CD4-positive, alpha-beta T cell treated with Interleukin-15 for 1 hour (primary cell): ENCODE measurements at regions not wholly inside any gene's neighbourhood (a gene's known extent, or its start where the extent isn't known, plus 50 kb on each side); places are given as distances from the start of the nearest gene placed in this dataset.
"Not testable (repeated sequence)": the region's sequence is repeated elsewhere in the genome, so short reads cannot be mapped to it uniquely, and the experiment has no call there.

Experiments
- DNase-seq: peaks from one replicate; pipeline ENCODE4 v3.0.0-alpha.2; 2020

- peak; percentile 75 for DNase-seq
These were observed 57.8 kb upstream of the NBPF8 start for GRCh38 chr1:120357046-120357445.

DNA sequence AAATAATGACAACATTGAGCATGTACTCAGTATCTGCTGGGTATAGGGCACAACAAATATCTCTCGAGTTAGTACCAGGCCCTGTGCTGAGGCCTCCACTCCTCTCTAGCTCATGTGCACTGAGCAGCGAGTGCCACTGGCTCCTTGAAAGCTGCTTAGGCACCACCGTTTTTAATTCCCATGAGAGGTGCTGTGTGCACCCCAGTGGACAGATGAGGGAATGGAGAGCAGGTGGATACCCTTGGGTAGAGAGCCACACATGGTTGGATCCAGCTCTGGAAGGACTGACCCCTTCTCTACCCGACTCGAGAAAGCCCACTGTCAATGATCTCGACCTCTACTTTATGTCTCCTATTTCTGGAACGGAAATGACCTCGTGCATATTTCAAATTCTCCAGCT, 58.7 kb upstream of the NBPF8 start:
- DNase-seq = peak; percentile 45

DNA sequence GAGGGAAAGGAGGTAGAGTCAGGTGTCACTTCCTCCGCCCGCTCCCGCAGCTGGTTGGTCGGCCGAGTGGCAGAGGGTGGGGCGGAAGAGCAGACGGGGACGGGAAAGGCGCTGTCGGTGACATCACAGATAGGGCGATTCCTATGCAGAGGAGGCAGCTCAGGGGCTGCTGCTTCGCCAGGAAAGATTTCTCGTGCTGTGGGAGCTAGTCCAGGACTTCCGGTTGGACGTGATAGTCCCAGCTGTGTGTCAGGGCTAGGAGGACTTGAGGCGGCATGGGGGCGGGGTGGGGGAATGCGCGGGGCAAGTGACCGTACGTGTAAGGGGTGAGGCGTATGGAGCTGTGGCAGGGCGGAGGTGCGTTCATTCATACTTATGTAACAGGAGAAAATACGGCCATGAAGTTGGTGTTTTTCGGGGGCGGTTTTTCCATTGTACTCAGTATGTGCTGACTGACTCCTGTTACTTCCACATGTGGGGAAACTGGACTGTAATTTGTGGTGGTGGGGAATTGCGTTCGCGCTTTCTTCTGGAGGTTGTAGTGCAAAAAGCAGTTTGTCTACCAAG, 60.1 kb upstream of the NBPF8 start:
- peak; percentile 70 for DNase-seq

GRCh38 chr1:120342231-120343073, 72.4 kb upstream of the NBPF8 start:
- DNase-seq = peak; percentile 20

- peak; percentile 19 for DNase-seq
These were observed 73.1 kb upstream of the NBPF8 start for GRCh38 chr1:120341756-120342155.

DNA sequence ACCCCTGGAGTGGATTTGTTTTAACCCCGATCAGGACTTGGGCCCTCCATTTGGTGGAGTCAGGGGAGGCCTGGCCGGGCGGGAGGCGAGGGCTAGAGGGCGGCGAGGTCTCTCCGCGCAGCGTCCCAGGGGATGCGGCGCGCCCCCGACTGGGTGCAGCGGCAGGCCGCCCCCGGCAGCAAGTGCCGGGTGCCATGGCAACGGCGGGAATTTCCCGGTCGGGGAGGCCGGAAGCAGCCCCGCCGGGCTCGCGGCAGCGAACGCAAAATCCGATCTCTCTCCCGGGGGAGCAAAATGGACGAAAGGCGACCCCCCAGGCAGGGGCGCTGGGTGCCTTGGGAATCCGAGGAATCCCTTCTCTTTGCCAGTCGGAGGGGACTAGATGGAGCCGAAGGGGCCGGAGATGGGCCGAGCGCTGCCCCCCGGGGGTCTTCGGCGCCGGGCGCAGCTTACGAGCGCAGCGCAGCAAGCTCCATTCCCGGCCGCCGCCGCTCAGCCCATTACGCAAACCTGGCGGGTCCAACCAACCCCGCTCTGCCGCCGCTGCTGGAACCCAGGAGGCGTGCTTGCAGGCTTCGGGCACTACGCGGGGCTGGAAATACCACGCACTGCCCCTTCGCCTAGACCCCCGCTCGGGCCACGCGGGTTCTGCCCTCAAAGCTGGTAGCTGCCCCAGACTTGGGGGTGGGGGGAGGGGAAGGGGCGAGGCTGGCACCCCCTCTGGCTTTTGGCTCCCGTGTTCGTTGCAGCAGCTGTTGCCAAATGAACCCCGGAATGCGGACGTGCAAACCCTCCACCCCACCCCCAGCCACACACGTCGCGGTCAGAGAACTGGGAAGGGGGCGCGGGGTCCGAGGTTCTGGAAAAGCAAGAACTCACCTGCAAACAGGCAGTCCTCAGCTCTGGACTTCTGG, 73.7 kb upstream of the NBPF8 start:
- DNase-seq = peak; percentile 82

GRCh38 chr1:120315738-120316137, 99.1 kb upstream of the NBPF8 start:
- not testable (repeated sequence) for DNase-seq

GRCh38 chr1:120311930-120312329, 102.9 kb upstream of the NBPF8 start:
- not testable (repeated sequence) for DNase-seq

GRCh38 chr1:120308940-120309578, 105.8 kb upstream of the NBPF8 start:
- DNase-seq = not testable (repeated sequence)

DNA sequence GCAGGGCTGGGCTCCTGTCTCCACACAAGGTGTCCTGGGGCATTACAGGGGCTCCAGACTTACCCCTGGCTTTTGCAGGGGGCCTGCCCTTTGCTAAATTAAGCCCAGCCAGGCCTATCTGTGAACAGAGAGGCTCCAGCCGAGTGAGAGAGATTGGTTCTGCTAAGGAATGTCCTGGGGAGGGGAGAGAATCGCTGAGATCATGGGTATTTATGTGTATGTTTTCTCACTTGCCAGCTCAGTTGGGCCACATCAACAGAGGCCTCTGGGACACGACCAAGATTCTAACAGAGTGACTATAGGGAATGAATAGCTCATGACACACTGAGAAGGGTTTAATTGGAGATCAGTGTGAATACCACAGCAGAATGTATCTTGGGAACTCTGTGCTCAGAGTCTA, 109.8 kb upstream of the NBPF8 start:
- DNase-seq = not testable (repeated sequence)

GRCh38 chr1:120304341-120304740, 110.5 kb upstream of the NBPF8 start:
- DNase-seq = not testable (repeated sequence)

GRCh38 chr1:120299433-120300057, 115.3 kb upstream of the NBPF8 start:
- not testable (repeated sequence) for DNase-seq

- DNase-seq = not testable (repeated sequence)
These were observed 116.3 kb upstream of the NBPF8 start for GRCh38 chr1:120298487-120298886.

DNA sequence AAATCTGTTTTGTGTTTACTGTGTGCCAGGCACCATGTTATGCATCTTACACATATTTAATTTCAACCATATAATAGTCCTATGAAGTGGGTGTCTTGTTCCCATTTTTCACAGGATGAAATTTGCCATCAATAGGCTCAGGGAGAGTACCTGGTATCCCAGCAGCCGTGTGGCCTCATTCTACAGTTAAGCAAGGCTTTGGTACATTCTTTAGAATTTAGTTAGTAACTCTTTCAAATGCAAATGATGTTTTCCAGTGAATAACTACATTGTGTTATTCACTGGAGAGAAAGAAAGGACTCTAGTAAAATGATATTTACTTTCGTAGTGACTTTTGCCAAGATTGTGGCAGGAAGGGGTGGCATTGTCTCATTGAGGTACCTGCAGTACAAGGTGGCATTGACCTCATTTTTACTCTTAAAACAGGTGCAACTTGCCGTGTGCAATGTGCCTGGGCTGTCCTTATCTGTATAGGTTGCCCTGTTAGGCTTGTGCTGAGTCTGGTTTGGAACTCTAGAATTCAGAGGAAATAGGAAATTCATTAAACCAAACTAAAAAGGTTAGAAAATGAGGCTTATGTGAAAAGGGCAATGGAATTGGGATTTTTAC, 117.4 kb upstream of the NBPF8 start:
- DNase-seq = not testable (repeated sequence)

DNA sequence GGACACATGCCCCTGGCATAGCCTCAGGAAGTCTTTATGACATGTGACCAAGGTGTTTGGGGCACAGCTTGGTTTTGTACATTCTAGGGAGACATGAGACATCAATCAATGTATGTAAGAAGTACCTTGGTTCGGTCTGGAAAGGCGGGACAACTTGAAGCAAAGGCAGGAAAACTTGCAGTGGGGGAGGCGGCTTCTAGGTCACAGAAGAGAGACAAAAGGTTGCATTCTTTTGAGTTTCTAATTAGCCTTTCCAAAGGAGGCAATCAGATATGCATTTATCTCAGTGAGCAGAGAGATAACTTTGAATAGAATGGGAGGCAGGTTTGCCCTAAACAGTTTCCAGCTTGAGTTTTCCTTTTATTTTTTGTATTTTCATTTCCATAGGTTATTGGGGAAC, 113.8 kb upstream of the SEC22B start:
- DNase-seq = not testable (repeated sequence)

DNA sequence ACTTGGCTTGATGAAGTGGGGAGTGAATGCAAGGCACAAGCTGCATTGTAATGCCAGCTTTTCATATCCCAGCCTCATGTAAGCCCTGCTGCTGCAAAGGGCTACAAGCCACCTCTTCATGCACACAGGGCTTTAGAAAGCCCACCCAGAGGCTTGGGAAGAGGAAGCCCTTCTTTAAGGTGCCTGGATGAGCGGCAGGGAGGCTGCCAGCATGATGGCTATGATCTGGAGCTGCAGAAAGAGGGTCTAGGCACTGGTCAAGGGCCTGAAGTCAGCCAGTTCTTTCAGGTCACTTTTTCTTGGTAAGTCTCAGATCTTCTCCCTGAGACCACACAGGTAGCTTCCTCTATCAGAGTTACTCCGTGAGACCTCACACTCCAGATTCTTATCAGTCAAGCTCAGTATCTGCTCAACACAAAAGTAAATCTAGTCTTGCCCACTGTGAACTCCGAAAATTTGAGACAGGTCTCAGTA, 113.3 kb upstream of the SEC22B start:
- DNase-seq = not testable (repeated sequence)

DNA sequence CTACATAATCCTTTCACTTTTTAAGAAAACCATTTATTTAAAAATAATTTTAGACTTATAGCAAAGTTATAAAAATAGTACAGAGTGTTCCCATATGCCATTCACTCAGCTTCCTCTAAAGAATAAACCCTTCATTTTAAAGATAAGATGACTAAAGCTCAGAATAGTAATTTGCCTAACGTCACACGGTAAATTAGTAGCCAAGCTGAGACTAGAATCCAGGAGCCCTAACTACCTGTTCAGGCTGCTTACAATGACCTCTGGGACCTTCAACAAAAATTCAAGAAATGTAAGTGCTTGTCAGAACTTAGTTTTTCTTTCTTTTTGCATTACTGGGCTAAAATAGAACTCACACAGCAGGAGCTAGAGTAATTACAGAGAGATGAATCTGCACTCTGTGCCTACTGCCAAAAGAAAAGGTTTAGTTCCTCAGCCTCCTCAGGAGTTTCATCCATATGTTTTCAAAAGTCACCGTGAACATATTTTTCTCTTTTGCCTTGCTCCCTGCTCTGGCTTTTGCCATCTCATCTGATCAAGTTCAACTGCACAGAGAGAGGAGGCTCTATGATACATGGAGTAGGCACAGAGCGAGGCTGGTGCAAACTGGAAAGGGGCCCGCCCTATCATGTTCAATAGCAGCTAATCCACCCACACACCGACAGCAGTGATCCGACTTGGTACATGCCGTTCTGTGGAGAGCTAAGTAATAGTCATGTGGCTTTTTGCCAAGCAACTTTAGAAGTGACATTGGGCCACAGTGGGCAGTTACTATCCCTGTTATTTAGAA, 112.7 kb upstream of the SEC22B start:
- not testable (repeated sequence) for DNase-seq

GRCh38 chr1:120288167-120288566, 111.8 kb upstream of the SEC22B start:
- not testable (repeated sequence) for DNase-seq

- not testable (repeated sequence) for DNase-seq
These were observed 106.6 kb upstream of the SEC22B start for GRCh38 chr1:120282744-120283464.

GRCh38 chr1:120278259-120278610, 101.9 kb upstream of the SEC22B start:
- DNase-seq = not testable (repeated sequence)
